GM04503 (cell line): ENCODE measurements at regions not wholly inside any gene's neighbourhood (a gene's known extent, or its start where the extent isn't known, plus 50 kb on each side); places are given as distances from the start of the nearest gene placed in this dataset.
"Not testable (repeated sequence)": the region's sequence is repeated elsewhere in the genome, so short reads cannot be mapped to it uniquely, and the experiment has no call there.

ENCODE experiments used
- DNase-seq: peaks from one replicate; pipeline ENCODE4 v3.0.0-alpha.2; 2012; ENCODE audit warnings: low read depth

DNA sequence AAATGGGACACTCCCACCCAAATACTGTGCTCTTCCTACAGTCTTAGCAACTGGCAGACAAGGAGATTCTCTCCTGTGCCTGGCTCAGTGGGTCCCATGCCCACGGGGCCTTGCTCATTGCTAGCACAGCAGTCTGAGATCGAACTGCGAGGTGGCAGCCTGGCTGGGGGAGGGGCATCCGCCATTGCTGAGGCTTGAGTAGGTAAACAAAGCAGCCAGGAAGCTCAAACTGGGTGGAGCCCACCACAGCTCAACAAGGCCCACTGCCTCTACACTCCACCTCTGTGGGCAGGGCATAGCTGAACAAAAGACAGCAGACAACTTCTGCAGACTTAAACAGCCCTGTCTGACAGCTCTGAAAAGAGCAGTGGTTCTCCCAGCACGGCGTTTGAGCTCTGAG is 174.8 kb downstream of the COL12A1 start:
- DNase-seq = not testable (repeated sequence)

DNA sequence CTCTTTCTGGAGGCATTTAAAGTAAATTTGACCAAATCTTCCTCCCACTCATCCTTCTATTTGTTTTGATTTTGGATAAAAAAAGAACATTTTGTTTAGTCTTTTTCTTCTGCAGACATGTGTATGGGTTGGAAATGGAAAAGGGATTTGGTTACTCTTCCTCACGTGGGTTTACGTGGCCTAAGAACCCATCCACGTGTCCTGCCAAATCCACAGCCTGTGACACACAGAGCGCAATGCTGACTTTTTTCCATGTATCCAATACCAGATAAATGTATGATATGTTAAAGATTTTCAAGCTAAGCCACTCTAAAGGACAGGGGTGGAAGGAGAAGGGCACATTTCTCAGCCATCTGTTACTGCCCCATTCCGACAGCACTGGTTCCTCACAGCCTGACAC is 176.5 kb downstream of the COL12A1 start:
- no peak for DNase-seq

DNA sequence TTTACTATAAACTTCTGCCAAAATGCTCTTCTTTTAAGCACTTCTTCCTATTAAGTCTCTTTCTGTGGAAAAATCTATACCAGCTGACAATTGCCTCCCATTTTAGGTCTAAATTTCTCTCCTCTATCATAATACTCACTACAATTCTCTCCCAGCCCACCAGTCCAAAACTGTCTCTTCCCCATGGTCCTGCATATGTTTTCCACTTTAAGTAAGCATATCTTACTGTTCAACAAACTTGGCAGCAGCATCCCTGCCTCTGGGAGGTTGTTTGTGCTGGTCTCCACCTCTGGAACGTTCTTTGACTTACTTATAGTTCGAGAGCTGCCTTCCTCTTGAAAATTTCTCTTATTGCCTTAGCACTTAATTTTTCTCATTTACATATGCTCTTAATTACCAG is 180.5 kb downstream of the COL12A1 start:
- DNase-seq = no peak

DNA sequence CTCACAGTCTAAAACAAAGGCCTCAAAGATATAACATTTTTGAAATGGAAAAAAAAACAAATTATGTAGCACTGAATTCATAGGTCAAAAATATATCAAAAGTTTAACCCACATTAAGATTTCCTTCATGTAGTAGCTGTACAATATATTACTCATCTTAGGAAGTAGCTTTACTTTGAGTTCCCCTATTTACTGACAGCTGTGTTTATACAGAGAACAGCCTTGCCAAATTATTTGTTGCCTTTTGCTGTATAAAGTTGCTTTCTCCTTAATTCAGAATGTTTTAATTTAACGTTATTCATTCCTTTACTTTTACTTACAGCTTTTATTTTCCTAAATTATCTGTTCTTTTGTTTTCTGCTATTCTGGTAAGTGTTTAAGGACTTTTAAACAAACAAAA is 181.0 kb downstream of the COL12A1 start:
- no peak for DNase-seq

DNA sequence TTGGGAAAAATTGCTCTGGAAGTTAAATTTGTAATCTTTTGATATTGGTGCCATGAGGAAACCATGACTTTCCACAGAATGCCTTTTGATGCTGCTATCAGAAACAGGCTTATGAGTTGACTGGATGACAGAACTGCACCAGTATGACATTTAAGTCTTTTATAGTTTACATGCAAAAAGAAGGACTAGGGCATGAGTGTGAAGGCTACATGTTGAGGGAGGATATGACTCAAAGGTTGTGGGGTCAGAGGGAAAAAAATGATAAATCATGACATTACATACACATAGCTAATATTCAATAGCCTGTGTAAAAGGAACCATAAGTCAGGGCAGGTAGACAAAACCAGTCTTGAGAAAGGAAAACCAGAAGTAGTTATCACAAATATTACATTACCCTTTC is 182.2 kb downstream of the COL12A1 start:
- DNase-seq = no peak

DNA sequence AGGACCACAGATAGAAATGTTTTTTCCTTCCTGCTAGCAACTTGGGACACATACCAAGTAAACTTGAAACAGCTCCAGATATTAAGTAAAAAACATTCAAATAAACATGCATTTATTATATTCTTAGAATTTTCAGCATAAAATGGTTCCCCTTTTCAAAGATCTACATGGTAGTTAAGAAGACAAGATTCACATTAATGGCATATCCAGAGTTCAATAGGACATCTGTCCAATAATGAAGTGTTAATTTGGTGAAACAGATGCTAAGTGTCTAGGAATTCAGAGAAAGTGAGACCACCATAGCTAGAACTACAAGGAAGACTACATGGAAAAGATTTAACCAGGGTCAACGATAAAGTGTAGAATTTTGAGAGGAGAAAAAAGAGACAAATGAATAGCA is 184.9 kb downstream of the COL12A1 start:
- DNase-seq = no peak

DNA sequence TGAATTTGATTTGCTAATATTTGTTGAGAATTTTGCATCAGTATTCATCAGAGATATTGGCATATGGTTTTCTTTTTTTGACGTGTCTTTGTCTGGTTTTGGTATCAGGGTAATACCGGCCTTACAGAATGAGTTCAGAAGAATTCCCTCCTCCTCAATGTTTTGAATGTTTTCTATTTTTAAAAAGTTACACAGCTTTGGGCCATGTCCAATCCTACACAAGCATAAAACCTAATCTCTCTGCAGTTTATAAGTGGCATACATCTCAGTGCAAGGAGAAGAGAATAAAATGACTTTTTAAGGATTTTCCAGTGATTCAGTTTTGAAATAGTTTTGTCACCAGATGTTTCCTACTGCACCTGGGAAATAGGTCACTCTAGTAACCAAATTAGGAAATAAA is 185.5 kb downstream of the COL12A1 start:
- no peak for DNase-seq

DNA sequence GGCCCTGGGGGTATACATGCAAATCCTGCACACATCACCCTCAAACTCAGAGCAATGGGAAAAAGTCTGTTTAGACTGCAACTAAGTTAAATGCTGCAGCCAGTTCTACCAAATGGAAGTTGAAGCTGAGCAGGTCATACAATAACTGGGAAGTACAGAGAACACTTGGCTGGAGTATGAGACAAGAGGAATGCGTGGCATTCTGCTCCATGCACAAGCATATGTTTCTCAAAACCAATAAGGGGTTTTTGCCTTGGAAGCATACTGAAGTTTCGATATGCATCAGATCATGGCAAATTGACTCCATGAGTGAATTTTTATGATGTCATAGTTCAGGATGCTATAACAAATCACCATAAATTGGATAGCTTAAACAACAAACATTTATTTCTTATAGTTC is 193.8 kb downstream of the COL12A1 start:
- DNase-seq = no peak

DNA sequence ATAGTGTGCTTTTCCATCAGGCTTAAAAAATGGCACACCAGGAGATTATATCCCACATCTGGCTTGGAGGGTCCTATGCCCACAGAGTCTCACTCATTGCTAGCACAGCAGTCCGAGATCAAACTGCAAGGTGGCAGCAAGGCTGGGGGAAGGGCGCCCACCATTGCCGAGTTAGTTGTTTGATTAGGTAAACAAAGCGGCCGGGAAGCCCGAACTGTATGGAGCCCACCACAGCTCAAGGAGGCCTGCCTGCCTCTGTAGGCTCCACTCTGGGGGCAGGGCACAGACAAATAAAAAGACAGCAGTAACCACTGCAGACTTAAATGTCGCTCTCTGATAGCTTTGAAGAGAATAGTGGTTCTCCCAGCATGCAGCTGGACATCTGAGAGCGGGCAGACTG is 201.9 kb downstream of the COL12A1 start:
- not testable (repeated sequence) for DNase-seq

DNA sequence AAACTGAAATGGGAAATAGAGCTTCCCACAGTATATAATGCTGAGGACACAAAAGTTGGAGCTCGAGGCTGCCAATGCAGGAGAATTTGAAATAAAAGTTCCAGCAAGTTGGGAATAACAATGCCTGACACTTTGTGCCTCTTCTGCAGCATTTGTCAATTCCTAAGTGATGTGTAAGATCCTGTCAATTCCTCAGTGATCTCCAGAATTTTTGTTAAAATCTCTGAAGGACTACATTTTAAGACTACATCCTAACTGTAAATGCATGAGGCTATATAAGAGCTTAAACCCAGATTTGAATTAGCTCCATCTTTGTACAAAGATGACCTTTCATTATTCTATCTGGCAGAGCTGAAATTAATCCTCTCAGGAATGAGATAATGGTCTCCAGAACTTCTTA is 208.2 kb downstream of the COL12A1 start:
- no peak for DNase-seq

DNA sequence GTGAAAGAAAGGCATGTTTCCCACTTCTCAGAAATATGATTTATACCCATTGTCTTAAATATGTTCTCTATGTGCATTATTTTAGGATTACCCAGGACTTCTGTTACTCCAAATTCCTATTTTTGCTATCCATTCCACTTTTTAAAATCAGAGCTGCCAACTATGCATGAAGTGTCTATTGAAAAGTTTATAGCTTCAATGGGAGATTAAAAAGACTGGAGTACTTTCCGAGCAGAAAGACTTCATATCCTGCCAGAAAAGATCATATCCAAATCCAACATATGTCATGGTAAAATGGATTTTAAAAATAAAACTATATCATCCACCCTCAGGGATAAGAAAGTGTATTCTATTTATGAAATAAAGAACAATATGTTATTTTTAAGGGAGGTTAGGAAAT is 212.7 kb downstream of the COL12A1 start:
- DNase-seq = no peak

DNA sequence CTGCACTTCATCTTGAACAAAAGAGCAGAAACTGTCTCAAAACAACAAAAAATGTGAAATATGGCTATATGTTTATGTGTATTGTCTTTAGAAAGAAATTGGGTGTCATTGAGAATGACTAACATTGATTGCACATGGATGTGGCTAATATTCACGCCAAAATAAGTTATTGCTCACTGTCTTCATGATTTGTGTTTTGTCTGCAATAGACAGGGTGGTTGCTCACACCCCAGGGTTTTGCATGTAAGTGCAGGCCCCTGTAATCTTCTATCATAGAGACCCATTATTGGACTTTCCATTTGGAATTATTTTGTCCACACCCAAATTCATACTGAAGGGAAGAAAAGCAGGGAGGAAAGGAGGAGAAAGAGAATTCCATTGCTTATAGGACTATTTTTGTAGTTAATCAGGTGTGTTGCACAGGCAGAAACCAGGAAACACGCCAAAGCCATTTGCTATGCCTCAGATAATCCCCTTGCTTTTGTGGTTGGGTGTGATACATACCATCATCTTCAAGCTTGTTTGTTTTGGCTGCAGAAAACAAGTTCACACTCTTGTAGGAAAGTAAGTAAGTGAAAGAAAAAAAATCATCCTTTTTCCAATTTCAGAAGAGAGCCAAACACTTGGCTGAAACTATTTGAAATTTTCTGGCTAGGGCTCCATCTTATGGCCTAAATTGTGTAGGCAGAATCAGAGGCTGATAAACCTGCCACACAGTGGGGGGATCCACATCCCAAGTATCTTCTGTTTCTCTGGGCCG is 214.1 kb downstream of the COL12A1 start:
- no peak for DNase-seq

DNA sequence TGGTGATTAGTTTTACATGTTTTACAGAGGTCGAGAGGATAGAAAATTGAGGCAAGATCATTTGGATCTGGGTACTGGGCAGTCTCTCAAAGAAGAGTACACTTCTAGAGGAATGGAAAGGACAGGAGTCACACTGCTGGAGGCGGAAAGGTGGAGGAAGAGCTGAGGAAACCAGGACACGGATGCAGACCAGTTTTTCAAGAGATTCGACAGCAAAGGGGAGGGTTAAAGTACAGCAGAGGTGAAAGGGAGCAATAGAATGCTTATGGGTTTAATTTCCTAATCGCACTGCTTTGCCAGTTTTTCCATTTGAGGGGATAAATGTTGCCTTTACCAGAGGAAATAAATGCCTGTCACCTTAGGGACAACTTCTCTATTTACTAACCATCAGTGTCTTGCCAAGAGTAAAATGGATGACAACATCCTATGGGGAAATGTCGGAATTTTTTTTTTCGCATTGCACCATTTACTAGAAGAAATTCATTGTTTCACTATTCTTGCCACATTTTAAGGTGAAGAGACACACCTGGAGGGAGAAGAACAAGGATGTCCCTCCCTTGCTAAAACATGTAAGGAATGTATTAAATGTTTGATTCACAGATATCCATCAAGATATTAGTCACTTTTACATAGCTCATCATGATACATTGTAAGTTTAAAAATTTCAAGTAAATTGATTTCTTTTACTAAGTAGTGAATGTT is 226.6 kb downstream of the COL12A1 start:
- DNase-seq = no peak

DNA sequence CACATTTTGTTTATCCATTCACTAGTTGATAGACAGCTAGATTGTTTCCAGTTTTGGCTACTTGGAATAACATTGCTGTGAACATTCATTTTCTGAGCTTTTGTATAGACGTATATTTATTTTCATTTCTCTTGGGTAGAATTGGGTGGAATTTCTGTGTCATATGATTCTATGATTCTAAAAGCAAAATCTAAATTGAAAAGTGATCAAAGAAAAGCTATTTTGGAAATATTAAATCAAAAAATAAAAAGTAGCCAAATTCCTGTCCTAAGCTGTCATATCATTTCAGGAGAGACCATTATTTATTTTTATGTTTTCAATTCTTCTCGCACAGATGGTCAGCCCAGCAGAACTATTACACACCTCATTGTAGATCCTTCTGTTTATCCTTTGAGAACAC is 229.2 kb downstream of the COL12A1 start:
- no peak for DNase-seq

DNA sequence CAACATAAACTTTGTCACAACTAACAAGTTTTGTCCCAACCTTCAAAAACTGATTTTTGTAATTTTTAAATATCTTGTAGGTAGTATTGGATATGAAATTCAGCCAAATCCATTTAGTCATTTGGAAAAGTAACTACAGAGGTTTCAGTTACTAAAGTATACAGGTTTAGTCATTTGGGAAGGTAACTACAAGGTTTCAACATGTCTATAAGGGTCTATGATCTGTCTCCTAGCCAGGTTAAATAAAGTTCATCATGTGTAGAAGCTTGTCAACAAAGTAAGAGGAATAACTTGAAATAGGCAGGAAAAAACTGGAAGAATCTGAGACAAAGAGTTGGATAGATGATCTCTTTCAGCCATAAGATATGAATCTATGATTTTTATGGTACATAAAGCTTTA is 229.8 kb downstream of the COL12A1 start:
- DNase-seq = no peak

DNA sequence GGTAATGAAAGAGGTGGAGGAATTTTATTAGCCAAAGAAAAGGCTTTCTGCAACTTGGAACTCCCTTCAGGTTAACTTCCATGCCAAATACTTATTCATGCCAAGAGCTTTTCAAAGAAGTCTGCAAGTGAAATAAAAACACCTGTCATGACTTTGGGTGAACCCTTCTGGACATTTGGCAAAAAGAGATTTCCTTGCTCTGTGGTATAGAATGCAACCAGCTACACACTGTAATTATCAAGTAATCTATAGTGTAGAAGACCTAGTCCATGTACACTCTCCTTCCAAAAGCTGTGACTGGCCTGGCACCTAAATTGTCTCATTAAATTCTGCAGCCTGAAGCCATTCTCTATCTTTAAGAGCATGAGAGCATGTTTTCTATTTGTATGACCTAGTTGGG is 232.3 kb downstream of the COL12A1 start:
- no peak for DNase-seq

DNA sequence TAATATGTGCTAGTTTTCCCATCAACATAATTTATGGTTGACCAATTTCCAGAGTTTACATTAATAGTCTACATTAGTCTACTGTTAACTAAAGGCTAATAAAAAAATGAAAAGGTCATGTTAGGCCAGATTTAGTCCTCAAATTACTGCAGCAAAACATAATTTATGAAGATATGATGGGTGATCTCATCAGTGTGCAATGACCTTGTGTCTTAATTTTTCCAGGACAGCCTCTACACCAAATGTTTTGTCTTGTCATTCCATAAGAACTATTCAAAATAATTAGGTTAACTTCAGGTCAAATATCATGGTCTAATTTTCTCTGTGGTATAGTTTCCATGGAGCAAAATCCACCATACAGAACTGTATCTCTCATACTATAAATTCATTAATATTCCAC is 234.2 kb downstream of the COL12A1 start:
- peak; percentile 22 for DNase-seq

DNA sequence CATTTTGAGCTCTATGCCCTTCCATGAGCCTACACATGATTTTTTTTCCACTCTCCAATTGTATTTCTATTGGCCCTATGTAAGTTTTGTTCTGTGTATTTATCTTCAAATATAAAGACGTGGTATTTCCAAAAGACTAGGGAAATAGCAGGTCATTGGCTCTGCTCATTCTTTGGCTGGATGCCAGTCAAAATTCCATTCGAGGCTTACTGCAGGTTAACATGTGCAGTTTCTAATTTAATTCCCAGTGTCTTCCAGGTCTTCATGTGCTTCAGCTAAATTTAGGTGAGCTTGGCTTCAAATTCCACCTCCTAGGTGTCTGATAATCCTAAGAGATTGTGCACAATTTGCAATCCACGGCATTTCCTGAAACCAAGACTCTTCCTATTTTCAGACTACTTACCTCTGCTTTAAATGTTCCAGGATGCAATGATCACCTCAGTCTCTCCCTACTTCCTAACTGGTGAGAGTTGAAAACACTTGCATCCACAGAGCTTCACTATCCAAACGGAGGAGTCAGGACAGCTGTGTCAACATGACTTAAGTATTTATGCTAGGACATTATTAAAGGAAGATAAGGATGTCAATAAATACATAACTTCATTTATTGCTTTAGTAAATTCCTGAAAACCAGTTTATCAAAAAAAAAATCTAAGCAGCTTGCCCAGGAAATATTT is 236.1 kb downstream of the COL12A1 start:
- DNase-seq = no peak

DNA sequence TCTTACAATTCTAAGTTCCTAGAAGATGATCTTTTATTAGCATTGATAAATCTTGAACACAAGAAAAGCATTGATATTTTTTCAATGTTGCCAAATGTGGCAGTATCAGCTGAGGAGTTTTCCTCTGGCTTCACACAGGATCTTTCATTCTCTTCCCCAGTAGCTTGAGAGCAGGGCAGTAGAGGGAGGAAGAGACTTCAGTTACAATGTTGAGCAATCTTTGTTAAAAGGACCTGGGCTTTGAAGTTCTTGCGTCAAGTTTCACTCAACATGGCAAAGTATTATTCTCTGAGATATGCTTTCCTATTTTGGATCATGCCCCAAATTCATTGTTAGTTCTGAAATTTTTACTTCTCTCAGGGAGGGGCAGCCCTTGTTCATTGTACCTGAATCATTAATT is 238.0 kb downstream of the COL12A1 start:
- DNase-seq = no peak

DNA sequence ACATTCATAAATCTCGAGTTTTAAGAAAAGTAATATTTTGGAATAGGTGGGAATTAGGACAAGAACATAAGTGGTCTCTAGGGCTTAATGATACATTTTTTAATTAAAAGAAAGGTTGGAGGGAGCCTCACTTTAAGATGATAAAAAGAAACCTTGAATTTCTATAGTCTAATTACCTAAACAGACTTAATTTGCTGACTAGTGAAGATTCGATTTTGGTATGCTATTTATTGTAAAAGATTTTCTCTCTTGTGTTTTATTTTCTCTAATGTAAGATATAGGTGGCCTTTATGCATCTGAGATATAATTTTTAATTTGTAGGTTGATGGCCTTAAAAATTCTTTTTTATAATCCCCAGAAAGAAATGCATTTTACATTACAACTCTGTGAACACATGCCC is 239.1 kb downstream of the COL12A1 start:
- no peak for DNase-seq

DNA sequence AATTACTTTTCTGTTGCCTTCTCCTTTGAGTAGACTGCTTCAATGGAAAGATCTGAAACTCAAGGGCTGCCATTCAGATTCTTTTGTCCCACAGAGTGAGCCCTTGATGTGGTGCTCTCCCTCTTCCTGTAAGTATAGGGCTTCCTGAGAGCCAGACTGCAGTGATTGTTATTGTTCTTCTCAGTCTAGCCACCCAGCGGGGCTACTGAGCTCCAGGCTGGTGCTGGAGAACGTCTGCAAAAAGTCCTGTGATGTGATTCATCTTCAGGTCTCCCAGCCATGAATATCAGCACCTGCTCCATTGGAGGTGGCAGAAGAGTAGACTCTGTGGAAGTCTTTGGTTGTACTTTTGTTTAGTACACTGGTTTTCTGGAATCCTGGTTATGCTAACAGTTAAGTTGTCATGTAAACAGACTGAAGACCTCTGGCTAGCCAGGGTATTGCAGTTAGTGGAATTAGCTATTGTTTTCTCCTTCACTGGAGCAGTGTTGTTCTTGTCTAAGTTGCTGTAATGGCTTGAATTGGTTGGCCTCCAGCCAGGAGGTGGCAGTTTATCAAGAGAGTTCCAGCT is 240.9 kb downstream of the COL12A1 start:
- DNase-seq = no peak

DNA sequence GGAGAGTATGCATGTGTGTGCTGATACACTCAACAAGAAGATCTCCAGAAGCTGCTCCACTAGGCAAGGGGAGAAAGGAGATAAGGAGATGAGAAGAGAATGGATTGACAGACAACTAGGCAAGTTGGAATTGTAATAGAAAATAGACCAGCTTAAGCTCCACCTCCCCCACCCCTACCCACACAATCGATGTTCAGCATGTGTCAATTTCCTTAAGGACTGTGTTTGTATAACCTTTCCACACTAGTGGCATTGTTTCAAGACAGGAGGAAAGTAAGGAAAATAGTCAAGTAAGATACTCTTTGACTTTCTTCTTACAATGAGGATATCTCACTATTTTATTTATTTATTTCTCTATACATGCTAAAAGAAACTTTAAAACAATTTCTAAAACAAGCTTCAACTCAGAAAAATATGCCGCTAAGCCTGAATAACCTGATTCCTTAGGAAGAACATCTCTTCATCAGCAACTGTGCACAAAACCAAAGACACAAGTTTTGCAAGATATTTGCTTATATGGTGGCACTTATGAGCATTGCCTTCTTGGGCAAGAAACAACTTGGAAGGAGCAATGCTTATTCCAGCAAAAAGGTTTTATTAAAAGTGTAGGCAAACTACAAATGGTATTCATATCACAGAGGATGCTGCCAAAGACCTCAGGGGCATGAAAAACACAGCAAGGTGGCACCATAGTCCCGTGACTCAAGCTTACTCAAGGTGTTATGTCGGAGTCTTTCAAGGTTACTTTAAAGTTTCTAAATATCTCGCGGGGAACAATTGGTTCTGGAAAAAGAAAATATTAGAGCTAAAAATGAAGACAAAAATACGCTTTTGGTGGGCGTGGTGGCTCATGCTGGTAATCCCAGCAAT is 249.1 kb downstream of the COL12A1 start:
- DNase-seq = no peak
